Uterus (tissue), 3 donors: ENCODE measurements at regions not wholly inside any gene's neighbourhood (a gene's known extent, or its start where the extent isn't known, plus 50 kb on each side); places are given as distances from the start of the nearest gene placed in this dataset.

ENCODE experiments used
- DNase-seq, 2 donors: peaks; one replicate each; pipeline ENCODE4 v3.0.0-alpha.2; 2019 to 2020
- H3K27ac ChIP-seq, 2 donors: fragments of 200-600 bp; sonication (generic); 1 replicate in 1 of 2; 2 replicates in 1 of 2; pipeline ENCODE4 v1.5.1; 2016 to 2018
- H3K27me3 ChIP-seq, 2 donors: fragments of 200-600 bp; sonication (generic); one replicate each; pipeline ENCODE4 v1.5.1; 2018 to 2019; ENCODE audit warnings: control low read depth in 1 of 2
- H3K36me3 ChIP-seq, 2 donors: fragments of 200-600 bp; sonication (generic); one replicate each; pipeline ENCODE4 v1.5.1; 2019; ENCODE audit warnings: control low read depth in 1 of 2
- H3K4me1 ChIP-seq, 2 donors: fragments of 200-600 bp; sonication (generic); one replicate each; pipeline ENCODE4 v1.5.1; 2018 to 2019; ENCODE audit warnings: control low read depth in 1 of 2
- H3K4me3 ChIP-seq, 2 donors: fragments of 200-600 bp; sonication (generic); 1 replicate in 1 of 2; 2 replicates in 1 of 2; pipeline ENCODE4 v1.5.1; 2018 to 2019; ENCODE audit warnings: mild to moderate bottlenecking in 1 of 2
- H3K9me3 ChIP-seq, 2 donors: fragments of 200-600 bp; sonication (generic); one replicate each; pipeline ENCODE4 v1.5.1; 2019; ENCODE audit warnings: control low read depth in 1 of 2
- POLR2A ChIP-seq, 2 donors: fragments of 450-650 bp; IDR thresholded peaks; one replicate each; pipeline ENCODE4 v1.6.1; 2016; ENCODE audit warnings: antibody characterized with exemption in 2 of 2, mild to moderate bottlenecking in 1 of 2, moderate library complexity in 1 of 2
- intact Hi-C: fragments of 100-400 bp; cut with DNase I; formaldehyde crosslinking; loops from one replicate; pipeline ENCODE4 v1.15.1; 2023; ENCODE audit warnings: low total_unique reads
- TF ChIP-seq, protein P1 (sequence below), 4 experiments: fragments of 200-600 bp in 2 of 4; fragments of 450-650 bp in 2 of 4; sonication (generic) in 2 of 4; IDR thresholded peaks; one replicate each; pipeline ENCODE4 v1.5.1; 2016 to 2019; ENCODE audit warnings: antibody characterized with exemption in 4 of 4, mild to moderate bottlenecking in 2 of 4, moderate library complexity in 1 of 4
- donor health status: DM: yes; HTN: yes; CAD: no.

DNA sequence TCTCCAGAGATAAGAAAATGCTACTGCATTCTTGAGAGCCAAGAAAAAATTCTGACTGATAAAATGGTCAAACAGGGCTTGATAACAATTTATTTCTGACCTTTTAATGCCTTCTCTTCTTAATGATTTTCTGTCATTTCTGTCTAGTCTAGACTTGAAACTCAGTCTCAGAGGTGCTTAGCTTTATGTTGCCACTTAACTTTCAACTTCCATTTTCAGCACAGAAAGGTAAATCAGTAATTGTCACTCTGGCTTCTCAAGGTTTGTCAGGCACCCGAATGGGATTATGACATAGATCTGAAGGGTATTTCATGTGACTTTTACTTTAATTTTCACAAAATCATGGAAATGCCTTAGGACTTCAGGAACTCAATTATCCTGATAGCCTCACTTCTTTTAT is 155.4 kb upstream of the GBE1 start:
- Histone ChIP-seq H3K9me3 (no peaks in the 10 kb centered on the region), H3K27ac (no peak overlapping the region), H3K27me3 (no peaks in the 10 kb centered on the region), H3K4me1 (no peaks in the 10 kb centered on the region), H3K4me3 (no peak overlapping the region), H3K36me3 (no peaks in the 10 kb centered on the region)
- no peak for DNase-seq
- TF ChIP-seq POLR2A (IDR thresholded peaks at IDR 0.05), result no peak
- TF ChIP-seq, protein P1, sequence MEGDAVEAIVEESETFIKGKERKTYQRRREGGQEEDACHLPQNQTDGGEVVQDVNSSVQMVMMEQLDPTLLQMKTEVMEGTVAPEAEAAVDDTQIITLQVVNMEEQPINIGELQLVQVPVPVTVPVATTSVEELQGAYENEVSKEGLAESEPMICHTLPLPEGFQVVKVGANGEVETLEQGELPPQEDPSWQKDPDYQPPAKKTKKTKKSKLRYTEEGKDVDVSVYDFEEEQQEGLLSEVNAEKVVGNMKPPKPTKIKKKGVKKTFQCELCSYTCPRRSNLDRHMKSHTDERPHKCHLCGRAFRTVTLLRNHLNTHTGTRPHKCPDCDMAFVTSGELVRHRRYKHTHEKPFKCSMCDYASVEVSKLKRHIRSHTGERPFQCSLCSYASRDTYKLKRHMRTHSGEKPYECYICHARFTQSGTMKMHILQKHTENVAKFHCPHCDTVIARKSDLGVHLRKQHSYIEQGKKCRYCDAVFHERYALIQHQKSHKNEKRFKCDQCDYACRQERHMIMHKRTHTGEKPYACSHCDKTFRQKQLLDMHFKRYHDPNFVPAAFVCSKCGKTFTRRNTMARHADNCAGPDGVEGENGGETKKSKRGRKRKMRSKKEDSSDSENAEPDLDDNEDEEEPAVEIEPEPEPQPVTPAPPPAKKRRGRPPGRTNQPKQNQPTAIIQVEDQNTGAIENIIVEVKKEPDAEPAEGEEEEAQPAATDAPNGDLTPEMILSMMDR (IDR thresholded peaks at IDR 0.05), result no peak
- intact Hi-C loops, result no loop called here

DNA sequence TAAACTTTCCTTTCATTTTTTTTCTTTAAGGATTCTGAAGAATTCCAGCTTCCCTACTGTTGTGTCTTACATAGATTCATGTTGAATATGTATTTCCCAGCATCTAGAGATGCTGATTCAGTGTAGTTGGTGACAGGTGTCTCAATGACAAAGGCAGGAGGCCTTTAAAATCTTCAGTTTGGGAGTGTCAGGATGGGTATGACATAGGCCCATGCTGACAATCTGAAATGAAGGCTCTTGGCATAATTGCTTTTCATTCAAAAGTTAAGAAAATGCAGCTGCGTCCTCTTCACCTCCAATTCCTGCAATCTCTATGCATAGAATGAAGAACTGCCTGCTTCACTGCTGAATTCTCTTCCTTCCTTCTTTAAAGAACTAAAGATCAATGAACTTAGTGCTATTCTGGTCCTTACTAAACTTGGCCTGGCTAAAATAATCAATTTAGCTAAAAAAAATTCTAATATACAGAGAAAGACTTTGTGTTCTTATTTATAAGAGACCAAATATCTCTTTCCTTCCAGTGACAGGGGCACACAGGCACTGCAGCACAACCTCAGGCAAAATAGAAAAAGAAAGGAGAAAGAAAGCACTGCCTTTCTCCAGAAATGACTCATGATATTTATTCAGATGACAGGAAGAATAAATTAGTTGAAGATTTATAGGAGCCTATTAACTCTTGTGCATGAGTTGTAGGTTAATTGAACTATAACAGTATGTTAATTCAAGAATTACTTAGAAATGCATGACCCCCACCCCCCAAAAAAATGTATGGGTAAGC is 152.6 kb upstream of the GBE1 start:
- intact Hi-C loops, result no loop called here
- Histone ChIP-seq H3K4me1 (no peaks in the 10 kb centered on the region), H3K27me3 (no peaks in the 10 kb centered on the region), H3K27ac (no peak overlapping the region), H3K36me3 (no peaks in the 10 kb centered on the region), H3K9me3 (no peaks in the 10 kb centered on the region), H3K4me3 (no peak overlapping the region)
- DNase-seq, result no peak
- no peak for TF ChIP-seq POLR2A (IDR thresholded peaks at IDR 0.05)
- TF ChIP-seq, protein P1 (IDR thresholded peaks at IDR 0.05), result no peak

DNA sequence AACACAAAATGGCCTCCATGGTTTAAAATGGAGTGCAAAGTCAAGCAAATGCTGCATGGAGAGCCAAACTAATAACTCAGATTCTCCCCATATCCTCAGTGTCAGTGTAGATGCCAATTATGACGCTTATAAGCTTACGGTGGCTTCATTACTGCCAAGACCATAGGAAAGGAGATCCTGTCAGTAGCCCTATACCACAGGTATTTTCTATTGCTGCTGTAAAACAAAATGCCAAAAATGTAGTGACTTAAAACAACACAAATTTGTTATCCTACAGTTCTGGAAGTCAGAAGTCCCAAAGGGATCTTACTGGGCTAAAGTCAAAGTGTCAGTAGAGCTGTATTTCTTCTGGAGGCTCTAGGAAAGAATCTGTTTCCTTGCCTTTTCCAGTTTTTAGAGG is 149.8 kb upstream of the GBE1 start:
- DNase-seq, result no peak
- H3K4me3 ChIP-seq, result no peak overlapping the region
- no peaks in the 10 kb centered on the region for H3K9me3 ChIP-seq
- H3K27me3 ChIP-seq, result no peaks in the 10 kb centered on the region
- TF ChIP-seq, protein P1 (IDR thresholded peaks at IDR 0.05), result no peak
- no peak for TF ChIP-seq POLR2A (IDR thresholded peaks at IDR 0.05)
- no peak overlapping the region for H3K27ac ChIP-seq
- intact Hi-C loops, result no loop called here
- H3K4me1 ChIP-seq, result no peaks in the 10 kb centered on the region
- H3K36me3 ChIP-seq, result no peaks in the 10 kb centered on the region

DNA sequence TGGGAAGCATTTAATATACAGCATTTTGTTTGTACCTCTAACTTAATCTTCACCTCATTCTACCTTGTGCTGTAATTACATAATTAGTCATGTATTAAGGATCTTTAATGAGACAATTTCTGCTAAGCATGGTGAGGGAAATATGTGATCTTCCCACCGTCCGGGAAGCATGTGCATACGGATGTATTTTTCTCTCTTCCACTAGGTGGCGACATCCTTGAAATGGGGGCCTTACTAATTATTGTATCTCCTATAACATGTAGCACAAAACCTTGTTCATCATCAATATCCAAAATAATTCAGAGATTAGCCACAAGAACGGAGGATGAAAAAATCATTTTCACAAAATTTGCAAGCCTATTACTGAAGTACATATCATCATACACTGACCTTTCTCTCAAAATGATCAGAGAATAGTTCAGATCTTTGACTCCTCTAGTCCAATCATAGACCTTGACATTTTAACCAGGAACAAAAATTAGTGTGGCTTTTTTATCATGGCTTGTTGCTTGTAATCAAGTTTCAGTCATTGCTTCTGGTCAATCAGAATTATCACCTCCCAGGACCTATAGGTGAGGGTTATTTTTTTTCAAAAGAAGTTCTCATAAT is 148.9 kb upstream of the GBE1 start:
- H3K4me1 ChIP-seq, result no peaks in the 10 kb centered on the region
- intact Hi-C loops, result no loop called here
- TF ChIP-seq, protein P1 (IDR thresholded peaks at IDR 0.05), result peak in 3 of 4 experiments; percentile 25 to 53 (median 42)
- no peak for TF ChIP-seq POLR2A (IDR thresholded peaks at IDR 0.05)
- no peak overlapping the region for H3K27ac ChIP-seq
- no peak for DNase-seq
- no peaks in the 10 kb centered on the region for H3K27me3 ChIP-seq
- H3K9me3 ChIP-seq, result no peaks in the 10 kb centered on the region
- no peak overlapping the region for H3K4me3 ChIP-seq
- H3K36me3 ChIP-seq, result no peaks in the 10 kb centered on the region

DNA sequence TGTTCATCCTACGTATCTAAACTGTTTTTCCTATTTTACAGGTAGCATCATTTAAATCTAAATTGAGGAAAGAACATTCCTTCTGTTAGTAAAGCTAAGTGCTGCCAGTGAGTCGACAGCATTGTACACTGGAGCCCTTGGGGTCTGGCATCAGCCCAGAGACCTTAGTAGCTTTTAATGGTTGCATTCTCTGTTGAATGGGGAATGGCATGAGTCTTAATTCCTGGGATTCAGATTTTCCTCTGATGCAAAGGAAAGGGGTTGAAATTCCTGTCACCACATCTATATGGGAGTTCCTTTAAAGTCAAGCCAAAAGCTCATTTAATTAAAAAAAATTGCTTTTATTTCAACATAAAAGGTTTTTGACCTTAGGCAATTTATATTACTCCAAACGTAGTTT is 148.4 kb upstream of the GBE1 start:
- Histone ChIP-seq H3K4me3 (no peak overlapping the region), H3K4me1 (no peaks in the 10 kb centered on the region), H3K9me3 (no peaks in the 10 kb centered on the region), H3K27me3 (no peaks in the 10 kb centered on the region), H3K36me3 (no peaks in the 10 kb centered on the region), H3K27ac (no peak overlapping the region)
- TF ChIP-seq, protein P1 (IDR thresholded peaks at IDR 0.05), result no peak
- no peak for TF ChIP-seq POLR2A (IDR thresholded peaks at IDR 0.05)
- intact Hi-C loops, result no loop called here
- DNase-seq, result no peak
